ENCODE measurements at regions not wholly inside any gene's neighbourhood (a gene's known extent, or its start where the extent isn't known, plus 50 kb on each side); places are given as distances from the start of the nearest gene placed in this dataset.
A peak's percentile ranks its signal among the peaks of the same experiment; 100 is the strongest.

DNA sequence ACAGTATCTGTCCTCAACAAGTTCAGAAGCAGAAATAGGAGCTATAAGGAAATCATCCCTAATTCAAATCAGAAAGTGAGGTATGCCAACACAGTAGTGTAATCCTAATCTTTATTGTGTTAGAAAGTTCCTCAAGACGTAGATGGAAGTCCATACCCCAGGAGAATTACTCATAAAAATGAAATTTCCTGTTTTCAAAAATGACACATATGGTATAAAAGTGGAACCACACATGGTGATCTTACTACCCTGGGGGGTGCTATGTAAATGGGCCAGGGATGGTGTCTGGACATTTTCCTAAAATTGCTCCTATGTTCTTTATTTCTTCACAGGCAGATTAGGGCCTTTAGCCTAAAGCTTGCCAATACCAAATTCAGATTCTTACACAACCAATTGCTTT is 204.1 kb downstream of the ARRDC4 start:
- no peak for DNase-seq (ENCODE audit: low read depth)
- in situ Hi-C loops (cut with HindIII; ENCODE audit: low pct_unique_long_range_greater_than_20kb, low sequenced_read_pairs) = no loop called here

DNA sequence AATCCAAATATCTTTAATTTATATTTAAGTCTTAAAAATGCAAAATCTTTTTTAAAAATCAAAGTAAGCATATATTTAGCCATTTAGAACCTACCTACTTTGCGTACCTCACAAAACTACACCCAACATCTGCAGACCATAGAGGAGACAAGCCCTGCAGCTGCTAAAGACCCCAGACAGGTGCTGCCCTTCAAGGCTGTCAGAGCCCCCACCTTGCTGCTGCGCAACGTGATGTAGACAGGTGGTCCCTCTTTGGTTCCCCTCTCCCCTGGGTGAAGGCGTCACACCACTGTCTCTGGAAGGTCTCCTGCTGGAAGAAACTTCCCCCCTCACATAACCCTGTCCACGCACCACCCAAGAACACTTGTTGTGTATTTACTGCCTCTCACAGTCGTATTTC is 204.5 kb downstream of the ARRDC4 start:
- in situ Hi-C loops (cut with HindIII; ENCODE audit: low pct_unique_long_range_greater_than_20kb, low sequenced_read_pairs) = no loop called here

DNA sequence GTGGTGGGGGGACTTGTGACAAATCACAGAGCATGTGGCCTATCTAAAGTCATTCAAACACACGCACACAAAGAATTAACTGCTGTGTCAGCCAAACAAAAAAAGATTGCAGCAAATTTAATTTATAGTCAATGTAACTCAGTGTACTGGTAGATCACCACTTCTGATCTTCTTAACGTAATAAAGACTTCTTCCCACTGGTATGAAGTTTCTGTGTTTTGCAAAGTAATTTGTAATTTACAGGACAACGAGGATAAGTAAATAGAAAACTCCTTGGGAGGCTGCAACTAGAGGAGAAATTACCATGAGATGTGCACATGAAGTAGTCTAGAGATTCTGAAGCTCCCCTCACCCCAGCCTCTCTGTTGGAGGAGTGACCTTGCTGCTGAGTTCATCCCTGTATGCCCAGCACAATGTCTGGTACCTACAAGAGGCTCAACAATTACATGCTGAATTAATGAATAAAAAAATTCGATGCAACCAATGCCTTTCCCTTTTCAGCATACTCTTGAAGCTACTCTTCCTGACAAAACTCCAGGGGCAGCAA is 207.3 kb downstream of the ARRDC4 start:
- in situ Hi-C loops (cut with HindIII; ENCODE audit: low pct_unique_long_range_greater_than_20kb, low sequenced_read_pairs) = no loop called here
- DNase-seq (ENCODE audit: low read depth) = no peak

More for the DNA sequence above, 204.5 kb downstream of the ARRDC4 start:
- DNase-seq (ENCODE audit: low read depth) = no peak

DNA sequence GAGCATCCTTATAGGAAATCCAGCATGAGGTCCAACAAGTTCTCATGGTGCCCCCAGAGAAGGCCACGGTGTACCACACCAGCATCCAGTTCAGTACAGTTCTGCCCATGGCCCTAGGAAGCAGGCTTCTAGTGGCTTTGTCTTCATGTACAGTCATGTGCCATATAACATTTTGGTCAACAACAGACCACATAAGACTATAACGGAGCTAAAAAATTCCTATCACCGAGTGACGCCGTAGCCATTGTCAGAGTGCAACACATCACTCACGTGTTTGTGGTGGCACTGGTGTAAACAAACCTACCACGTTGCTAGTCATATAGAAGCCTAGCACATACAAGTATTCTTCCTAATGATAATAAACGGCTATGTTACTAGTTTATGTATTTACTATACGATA is 209.0 kb downstream of the ARRDC4 start:
- in situ Hi-C loops (cut with HindIII; ENCODE audit: low pct_unique_long_range_greater_than_20kb, low sequenced_read_pairs) = no loop called here
- no peak for DNase-seq (ENCODE audit: low read depth)

DNA sequence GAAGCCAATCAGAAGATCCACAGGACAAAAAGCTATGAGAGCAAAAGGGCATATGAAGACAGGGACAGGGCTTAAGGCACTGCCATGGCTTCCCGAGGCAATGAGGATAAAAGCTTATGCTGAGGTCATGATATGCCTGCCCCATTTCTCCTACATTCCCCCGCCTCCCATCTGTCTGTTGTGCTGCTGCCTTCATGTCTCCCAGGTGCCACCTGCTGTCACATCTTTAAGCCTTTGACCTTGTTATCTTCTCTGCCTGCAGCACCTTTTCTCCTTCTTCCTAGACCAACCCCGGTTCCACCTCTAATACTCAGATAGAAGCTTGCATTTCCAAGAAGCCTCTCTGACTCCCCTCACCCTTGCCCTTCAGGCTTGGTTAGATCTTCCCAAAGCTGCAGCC is 213.8 kb downstream of the ARRDC4 start:
- in situ Hi-C loops (cut with HindIII; ENCODE audit: low pct_unique_long_range_greater_than_20kb, low sequenced_read_pairs) = no loop called here
- DNase-seq (ENCODE audit: low read depth) = no peak

DNA sequence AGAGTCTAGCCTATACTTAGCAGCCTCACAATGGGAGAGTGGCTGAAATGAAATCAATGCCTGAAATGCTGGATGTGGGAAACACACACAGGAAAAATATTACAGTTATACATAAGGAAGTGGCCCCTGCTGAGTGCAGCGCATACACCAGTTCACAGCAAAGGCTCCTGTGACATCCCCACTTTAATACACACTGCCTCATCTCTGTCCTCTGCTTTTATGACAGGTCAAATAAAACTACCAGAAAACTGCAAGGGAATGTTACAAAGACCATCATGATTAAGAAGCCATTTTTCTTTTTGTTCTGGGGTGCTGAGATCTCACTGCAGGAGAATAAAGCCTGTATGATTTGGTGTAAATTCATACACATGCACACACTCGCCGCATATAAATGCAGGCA is 214.3 kb downstream of the ARRDC4 start:
- in situ Hi-C loops (cut with HindIII; ENCODE audit: low pct_unique_long_range_greater_than_20kb, low sequenced_read_pairs) = no loop called here

DNA sequence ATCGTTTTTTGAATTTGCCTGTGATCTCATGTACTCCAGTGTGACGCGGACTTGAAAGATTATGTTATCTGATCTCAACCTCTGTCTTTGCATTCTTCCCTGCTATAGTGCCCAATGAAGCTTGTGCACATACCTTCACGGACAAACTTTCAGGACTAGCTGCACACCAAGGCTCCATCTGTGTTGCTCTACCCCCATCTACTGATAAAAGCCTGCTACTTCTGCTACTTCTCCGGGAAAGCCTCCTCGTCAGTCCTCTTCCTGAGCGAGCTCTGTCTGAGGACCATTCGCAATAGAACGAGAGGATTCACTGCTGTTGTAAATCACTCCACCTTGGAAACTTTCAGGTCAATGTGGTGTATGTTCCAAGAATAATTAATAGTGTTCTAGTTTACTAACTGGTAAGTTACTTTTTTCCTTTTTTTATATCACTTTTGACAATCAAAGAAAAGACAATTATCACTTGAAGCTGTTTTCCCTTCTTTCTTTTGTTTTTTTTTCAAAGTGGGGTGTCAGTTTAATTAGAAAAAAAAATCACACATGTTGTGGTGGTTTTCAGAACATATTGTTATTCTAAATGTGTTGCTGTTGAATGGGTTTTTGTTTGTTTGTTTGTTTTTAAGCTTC is 217.6 kb downstream of the ARRDC4 start:
- DNase-seq (ENCODE audit: low read depth) = peak; percentile 47
- in situ Hi-C loops (cut with HindIII; ENCODE audit: low pct_unique_long_range_greater_than_20kb, low sequenced_read_pairs) = no loop called here

More for the DNA sequence above, 214.3 kb downstream of the ARRDC4 start:
- no peak for DNase-seq (ENCODE audit: low read depth)

DNA sequence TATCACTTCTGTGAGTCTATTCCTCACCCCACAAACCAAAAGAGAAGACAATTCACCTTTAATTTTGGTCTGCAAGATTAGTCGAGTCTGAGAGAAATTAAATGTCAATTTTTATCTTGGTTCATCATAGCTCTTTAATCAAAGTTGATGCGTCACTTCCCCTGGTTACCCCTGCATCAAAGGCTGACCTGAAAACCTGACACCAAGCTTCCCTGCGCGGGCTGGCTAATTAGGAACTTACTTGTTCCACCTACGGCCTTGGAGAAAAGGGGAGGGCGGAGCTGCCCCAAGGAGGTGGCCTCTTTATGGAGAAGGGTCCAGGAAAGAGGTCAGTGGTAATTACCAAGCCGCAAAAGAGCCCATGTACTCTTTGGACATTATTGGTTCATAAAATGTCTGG is 218.4 kb downstream of the ARRDC4 start:
- in situ Hi-C loops (cut with HindIII; ENCODE audit: low pct_unique_long_range_greater_than_20kb, low sequenced_read_pairs) = no loop called here

DNA sequence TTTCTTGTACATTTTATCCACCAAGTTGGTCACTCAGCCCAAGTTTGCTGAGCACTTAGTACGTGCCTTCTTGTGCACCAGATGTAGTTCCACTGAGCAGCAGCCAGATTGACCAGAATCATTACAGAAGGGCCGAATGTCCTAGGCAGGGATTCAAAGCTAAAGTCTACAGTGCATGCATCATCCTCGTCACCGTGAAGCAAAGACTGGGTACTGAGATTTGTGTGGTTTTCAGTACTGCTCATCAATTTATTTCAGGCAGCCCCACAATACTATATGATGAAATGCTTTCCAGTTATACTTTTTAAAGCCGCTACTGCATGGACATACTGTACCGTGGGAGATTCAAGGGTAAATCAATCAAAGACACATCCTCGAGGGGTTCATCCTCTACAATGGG is 227.0 kb downstream of the ARRDC4 start:
- no peak for DNase-seq (ENCODE audit: low read depth)
- in situ Hi-C loops (cut with HindIII; ENCODE audit: low pct_unique_long_range_greater_than_20kb, low sequenced_read_pairs) = no loop called here

More for the DNA sequence above, 218.4 kb downstream of the ARRDC4 start:
- DNase-seq (ENCODE audit: low read depth) = no peak

DNA sequence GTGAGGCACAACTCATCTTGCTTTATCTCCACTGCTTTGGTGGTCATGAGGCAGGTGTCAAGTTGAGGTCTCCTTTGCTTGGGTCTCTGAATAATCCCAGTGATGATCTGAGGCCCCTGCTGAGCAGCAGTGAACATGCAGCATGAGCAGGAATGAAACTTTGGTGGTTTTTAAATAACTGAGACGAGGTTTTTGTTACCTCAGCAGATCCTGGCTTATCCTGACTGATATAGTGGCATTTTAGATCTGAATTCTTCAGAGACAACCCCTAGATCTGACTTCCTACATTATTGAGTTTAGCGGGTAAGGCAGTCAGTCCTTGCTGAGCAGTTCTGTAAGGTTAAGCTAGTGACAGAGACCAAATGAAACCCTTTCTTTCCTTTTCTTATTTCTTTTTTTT is 230.4 kb downstream of the ARRDC4 start:
- no peak for DNase-seq (ENCODE audit: low read depth)
- in situ Hi-C loops (cut with HindIII; ENCODE audit: low pct_unique_long_range_greater_than_20kb, low sequenced_read_pairs) = no loop called here

DNA sequence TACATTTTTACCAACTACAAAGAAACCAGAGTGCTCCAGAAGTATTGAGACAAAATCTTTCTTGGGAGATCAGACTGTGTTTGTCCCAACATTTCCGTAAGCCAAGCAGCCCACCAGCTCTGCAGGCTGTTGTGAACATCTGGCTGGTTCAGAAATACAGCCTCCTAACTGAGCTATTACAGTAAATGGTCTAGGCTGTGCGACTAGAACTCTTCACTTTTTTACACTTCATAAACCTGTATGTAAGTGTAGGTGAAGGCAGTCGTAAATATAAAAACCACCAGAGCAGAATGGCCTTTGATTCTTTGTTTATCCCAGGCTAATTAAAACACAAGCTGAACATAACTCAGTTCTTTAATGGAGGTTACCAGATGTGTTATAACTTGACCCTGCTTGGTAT is 235.3 kb downstream of the ARRDC4 start:
- DNase-seq (ENCODE audit: low read depth) = no peak
- in situ Hi-C loops (cut with HindIII; ENCODE audit: low pct_unique_long_range_greater_than_20kb, low sequenced_read_pairs) = no loop called here

DNA sequence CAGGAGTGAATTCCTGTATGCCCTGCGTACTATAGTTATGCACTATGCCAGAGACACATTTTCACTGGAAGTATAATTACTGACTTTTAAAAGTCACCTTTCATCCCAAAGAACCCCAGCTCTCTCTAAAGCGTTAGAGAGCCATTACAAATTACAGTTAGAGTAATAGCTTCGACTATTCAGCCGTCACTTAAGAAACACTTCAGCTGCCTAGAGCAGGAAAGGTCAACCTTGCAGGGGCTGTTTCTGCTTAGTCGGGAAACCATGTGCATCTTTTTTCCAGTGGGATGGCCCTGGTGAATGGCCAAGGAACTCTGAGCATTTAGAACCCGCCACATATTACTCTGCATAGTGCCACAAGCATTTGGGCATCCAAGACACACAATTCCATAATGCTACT is 235.9 kb downstream of the ARRDC4 start:
- in situ Hi-C loops (cut with HindIII; ENCODE audit: low pct_unique_long_range_greater_than_20kb, low sequenced_read_pairs) = no loop called here
- DNase-seq (ENCODE audit: low read depth) = no peak

DNA sequence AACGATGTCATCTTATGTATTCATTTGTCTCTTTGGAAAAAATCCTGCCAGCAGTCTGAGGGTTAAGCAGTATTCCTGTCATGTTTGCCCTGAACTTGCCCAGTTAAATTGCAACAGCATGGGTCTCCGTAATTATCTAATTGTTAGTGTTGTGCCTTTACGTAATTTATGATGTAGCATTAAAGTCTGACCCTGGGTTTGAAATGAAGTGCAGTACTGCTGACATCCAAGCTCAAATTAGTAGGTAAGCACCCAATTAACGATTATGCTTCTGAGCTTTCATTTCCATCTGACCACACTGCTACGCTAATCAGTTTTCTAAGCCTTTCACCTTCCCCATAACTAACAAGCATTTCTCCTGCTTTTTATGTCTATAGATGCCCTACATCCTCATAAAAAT is 241.8 kb downstream of the ARRDC4 start:
- DNase-seq (ENCODE audit: low read depth) = no peak
- in situ Hi-C loops (cut with HindIII; ENCODE audit: low pct_unique_long_range_greater_than_20kb, low sequenced_read_pairs) = no loop called here

DNA sequence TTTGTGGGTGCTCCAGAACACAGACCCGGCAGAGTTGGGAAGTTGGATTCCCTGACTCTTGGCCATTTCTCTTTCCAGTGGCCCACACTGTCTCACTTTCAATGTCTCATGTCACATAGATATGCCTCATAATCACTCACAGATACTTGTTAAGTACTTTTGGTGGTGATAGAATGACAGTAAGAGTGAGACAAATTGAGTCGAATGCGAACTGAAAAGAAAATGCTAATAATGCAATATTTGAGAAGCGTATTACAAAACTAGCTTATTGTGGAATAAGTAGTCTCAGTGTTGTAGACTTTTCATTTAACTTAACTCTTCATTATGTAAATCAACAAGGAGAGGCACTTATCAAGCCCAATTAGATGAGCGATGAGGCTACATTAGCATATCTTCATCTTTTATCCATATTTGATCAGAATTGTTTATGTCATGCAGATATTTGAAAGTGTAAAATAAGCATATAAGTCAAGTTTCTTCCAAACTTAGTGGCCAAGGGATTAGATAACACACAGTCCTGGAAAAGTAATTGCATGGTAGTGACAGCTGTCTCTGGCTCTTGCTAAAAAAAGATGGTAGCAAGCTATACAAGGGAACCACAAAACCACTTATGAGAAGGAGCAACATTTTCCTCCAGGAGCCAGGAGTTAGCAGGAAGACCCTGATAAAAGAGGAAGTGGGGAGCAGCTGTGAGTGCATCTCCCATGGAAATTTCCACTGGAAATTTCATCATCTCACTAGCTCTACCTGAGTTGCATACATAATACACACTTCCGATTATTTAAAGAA is 243.6 kb downstream of the ARRDC4 start:
- DNase-seq (ENCODE audit: low read depth) = no peak
- in situ Hi-C loops (cut with HindIII; ENCODE audit: low pct_unique_long_range_greater_than_20kb, low sequenced_read_pairs) = no loop called here

DNA sequence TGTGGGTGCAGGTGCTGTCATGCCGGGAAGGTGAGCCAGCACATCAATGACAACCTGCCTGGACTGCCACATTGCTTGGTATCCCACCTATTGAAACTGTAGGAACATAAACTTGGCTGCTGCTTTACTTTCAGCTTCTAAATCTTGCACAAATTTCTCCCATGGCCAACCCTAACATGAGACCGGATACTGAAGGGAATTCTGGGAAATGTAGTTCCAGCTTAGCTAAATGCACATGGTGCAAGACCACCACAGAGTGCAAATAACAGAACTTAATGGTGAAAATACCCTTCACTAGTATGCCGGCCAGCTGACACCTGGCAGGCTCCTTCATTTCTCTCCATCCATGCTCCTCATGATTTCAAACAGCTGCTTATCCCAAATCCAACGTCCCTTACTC is 247.4 kb downstream of the ARRDC4 start:
- DNase-seq (ENCODE audit: low read depth) = no peak
- in situ Hi-C loops (cut with HindIII; ENCODE audit: low pct_unique_long_range_greater_than_20kb, low sequenced_read_pairs) = no loop called here

DNA sequence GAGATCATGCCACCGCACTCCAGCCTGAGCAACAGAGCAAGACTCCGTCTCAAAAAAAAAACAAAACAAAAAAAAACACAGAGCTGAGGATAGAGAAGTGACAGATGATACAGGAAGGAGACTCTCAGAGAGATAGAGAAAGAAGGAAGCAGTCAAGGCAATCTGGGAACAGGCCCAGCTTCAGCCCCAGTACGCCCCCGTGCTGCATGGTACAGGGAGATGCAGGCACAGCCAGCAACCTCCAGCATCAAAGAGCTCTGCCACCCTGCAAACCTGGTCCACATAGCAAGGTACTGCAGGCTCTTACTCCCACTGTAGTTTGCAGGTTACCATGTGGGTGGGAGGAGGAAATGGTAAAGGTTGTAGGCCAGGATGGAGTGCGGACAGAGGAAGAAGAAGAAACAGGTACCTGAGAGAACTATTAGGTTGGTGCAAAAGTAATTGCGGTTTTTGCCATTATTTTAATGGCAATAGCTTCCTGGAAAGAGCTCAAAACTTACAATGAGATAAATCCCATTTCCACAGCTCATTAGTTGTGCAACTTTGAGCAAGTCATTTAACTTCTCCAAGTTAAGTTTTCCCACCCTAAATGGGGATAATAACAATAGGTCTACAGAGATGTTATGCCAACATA is 253.0 kb downstream of the ARRDC4 start:
- in situ Hi-C loops (cut with HindIII; ENCODE audit: low pct_unique_long_range_greater_than_20kb, low sequenced_read_pairs) = no loop called here
- no peak for DNase-seq (ENCODE audit: low read depth)

DNA sequence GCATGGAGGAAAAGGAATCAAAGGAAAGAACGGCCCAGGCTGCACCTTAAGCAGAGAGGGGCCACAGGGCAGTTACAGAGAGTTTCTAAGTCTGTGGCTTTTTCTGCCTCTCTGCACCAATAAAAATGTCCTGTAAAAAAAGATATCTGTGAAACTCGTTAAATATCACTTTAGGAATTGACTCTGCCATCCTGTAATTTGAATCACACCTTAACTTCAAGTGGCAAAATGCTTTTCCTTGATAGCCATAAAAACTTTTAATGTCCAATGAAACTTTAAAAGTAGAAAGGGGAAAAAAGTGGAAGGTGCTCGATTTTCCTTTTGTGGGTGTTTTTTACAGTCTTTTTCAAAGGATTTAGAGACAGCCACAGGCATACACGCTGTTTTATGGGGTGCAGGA is 255.7 kb downstream of the ARRDC4 start:
- in situ Hi-C loops (cut with HindIII; ENCODE audit: low pct_unique_long_range_greater_than_20kb, low sequenced_read_pairs) = no loop called here

DNA sequence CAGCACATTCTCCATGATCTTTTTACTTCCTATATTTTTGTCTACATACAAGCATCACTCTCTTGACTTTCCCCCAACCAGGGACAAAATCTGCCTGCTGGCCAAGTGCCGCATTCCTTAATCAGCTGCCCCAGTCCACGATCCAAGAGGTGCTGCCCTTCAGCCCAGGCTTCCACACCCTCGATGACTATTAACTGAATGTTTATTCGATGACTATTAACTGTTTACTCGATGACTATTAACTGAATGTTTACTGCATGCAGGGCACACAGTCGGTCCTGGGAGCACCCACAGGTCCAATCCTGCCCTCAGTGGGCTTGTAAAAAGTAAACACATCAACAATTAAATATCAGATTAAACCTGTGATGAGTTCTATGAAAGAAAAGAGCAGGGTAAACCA is 256.9 kb downstream of the ARRDC4 start:
- in situ Hi-C loops (cut with HindIII; ENCODE audit: low pct_unique_long_range_greater_than_20kb, low sequenced_read_pairs) = no loop called here

More for the DNA sequence above, 255.7 kb downstream of the ARRDC4 start:
- no peak for DNase-seq (ENCODE audit: low read depth)

DNA sequence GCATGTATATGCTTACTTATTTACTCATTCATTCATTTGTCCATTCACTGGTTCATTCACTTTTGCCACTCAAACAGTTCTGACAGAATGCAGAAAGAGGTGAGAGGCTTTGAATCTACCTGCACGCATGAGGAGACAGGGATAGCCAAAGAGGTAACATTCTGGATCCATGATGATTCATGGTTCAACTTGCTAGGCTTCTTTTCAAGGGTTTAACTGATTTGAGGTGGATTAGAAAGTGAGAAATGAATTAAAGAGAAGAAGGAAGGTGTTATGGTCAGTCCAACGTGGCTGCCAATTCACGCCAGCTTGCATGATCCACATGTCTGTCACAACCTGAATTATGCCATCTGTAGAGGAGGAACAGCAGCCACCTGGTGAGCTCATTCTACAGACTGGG is 260.6 kb downstream of the ARRDC4 start:
- in situ Hi-C loops (cut with HindIII; ENCODE audit: low pct_unique_long_range_greater_than_20kb, low sequenced_read_pairs) = no loop called here
- no peak for DNase-seq (ENCODE audit: low read depth)

More for the DNA sequence above, 256.9 kb downstream of the ARRDC4 start:
- no peak for DNase-seq (ENCODE audit: low read depth)
